HK-2 (cell line): ENCODE measurements at regions not wholly inside any gene's neighbourhood (a gene's known extent, or its start where the extent isn't known, plus 50 kb on each side); places are given as distances from the start of the nearest gene placed in this dataset.

ENCODE experiments used
- DNase-seq: peaks from one replicate; pipeline ENCODE4 v3.0.0-alpha.2; 2018; ENCODE audit not compliant: unreplicated experiment

DNA sequence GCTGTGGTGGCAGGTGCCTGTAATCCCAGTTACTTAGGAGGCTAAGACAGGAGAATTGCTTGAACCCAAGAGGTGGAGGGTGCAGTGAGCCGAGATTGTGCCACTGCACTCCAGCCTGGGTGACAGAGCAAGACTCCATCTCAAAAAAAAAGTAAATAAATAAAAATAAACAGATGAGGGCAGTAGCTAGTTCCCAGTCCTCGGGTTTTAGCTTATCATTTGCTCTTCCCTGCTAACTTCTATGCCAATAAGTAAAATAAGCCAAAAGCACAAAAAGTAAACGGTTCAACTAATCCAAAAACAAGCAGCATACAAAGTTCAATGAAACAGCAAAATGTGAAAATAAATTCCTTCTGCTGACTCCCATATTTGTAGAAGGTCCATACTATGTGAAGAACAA lies 133.0 kb upstream of the TMCC3 start:
- DNase-seq, result no peak

GRCh38 chr12:94781835-94782234 lies 131.5 kb upstream of the TMCC3 start:
- DNase-seq, result no peak

DNA sequence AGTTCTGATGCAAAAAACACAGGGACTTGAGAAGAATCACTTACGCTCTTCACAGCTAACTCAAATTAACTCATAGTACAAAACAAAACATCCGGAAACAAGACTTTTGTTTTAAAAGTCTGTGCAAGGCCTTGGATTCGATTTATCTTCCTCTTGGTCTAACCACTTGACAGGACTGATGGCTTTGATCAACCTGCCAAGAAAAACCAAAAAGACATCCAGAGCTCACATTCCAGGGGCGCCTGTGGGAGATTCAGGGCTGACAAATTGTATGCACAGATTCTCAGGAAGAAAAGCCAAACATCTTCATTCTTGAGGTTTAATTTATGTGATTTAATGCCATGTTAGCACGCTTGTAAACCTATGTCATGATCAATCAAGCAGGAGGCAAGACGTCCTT lies 129.1 kb upstream of the TMCC3 start:
- DNase-seq, result peak; percentile 34

GRCh38 chr12:94777936-94778335 lies 127.6 kb upstream of the TMCC3 start:
- no peak for DNase-seq

DNA sequence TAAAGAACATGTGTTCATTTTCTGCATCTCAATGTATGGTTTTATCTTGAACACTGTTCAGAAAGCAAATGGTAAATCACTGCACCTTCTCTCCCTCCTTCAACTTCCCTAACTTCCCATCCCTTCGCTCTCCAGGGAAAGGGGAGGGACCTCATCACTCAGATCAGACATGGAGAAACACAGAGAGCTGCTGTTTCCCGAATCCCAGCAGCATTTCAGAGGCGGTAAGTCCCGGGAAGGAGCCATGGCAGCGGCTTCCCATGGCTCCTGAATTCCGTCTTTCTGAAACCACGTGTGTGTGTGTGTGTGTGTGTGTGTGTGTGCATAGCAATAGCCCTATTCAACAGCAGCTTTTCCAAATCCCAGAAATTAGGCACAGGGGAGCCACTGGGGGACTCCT lies 125.4 kb upstream of the TMCC3 start:
- no peak for DNase-seq

- DNase-seq, result no peak
Measured at GRCh38 chr12:94771741-94772140, 121.4 kb upstream of the TMCC3 start.

GRCh38 chr12:94771199-94771598 lies 120.8 kb upstream of the TMCC3 start:
- no peak for DNase-seq

DNA sequence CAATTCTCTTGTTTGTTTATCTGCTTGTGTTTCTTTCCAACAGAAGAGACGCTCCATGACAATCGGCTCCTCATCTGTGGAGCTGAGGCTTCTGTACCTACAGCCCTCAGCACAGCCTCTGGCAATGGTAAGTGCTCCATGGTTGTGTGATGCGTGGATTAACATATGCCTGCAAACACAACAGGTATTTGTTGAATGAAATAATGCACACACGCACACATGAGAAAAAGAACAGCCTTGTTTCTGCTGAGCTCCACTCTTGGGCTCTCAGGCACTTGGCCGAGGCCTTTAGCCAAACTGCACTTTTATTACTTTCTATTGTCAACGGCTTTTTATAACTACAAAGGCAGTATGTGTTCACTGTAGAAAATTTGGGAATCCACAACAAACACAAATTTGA lies 120.4 kb upstream of the TMCC3 start:
- DNase-seq, result no peak

GRCh38 chr12:94769776-94770759 lies 119.7 kb upstream of the TMCC3 start:
- no peak for DNase-seq

DNA sequence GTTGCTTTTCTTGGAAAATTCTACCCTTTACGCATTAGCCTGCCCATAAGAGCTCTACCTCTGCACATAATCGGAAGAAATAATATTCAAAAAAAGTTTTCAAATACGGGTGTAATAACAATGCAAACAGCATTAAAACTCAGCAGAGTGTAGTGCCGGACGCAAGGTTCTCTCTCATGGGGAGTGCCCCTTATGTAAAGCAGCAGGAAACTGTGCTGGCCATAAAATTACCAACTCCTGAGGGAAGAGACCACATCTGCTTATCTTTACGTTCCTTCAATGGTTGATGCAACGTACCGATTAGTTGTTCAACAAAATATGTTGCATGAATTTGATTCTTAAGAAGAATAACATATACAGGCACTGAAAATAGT lies 118.7 kb upstream of the TMCC3 start:
- no peak for DNase-seq

GRCh38 chr12:94768398-94769046 lies 118.2 kb upstream of the TMCC3 start:
- DNase-seq, result no peak

GRCh38 chr12:94767956-94768355 lies 117.6 kb upstream of the TMCC3 start:
- DNase-seq, result no peak

DNA sequence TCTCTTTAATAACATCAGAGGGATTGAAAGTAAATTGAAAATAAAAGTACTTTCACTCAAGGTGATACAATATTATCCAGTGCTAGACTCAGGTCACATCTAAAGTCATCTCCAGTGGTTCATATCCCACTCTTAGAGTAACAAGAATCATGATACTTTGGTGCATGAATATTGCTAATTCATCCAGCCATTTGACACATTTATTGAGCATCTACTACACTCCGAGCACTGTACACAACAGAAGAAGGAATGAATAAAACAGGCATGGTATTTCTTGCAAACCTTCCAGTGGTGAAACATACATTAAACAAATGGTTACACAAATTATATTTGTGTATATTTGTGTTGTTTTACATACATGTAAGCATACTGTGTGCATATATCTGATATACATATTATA lies 116.0 kb upstream of the TMCC3 start:
- DNase-seq, result no peak

GRCh38 chr12:94763462-94763861 lies 113.1 kb upstream of the TMCC3 start:
- no peak for DNase-seq

GRCh38 chr12:94762943-94763342 lies 112.6 kb upstream of the TMCC3 start:
- no peak for DNase-seq

DNA sequence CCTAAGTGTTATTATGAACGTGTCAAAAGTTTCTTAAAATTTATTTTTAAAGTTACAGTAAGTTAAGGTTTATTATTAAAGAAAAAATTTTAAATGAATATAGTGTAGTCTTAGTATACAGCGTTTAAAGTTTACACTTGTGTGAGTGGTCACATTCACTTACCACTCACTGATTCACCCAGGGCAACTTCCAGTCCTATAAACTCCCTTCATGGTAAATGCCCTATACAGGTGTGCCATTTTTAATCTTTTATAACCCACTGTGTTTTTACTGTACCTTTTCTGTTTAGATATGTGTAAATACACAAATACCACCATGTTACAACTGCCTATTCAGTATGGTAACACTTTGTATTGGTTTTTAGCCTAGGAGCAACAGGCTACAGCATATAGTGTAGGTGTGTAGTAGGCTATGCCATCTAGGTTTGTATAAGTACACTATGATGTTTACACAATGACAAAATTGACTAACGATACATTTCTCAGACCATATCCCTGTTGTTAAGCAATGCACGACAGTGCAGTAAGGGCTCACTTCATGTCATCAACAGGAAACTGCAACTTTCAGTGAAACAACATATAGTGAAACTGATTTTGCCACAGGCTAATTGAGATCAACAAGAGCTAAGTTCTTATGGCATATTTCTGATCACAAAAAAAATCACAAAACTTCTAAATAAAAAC lies 112.0 kb upstream of the TMCC3 start:
- DNase-seq, result no peak

DNA sequence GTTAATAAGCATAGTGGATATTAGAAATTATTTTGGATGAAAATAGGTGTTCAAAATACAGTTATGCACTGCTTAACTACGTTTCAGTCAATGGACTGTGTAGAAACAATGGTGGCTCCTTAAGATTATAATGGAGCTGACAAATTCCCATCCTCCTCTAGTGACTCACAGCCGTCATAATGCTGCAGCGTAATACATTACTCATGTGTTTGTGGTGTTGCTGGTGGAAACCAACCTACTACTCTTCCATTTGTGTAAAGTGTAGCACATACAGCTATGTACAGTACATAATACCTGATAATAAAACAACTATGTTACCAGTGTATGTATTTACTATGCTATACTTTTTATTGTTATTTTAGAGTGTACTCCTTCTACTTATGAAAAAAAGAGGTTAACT lies 111.2 kb upstream of the TMCC3 start:
- DNase-seq, result no peak

DNA sequence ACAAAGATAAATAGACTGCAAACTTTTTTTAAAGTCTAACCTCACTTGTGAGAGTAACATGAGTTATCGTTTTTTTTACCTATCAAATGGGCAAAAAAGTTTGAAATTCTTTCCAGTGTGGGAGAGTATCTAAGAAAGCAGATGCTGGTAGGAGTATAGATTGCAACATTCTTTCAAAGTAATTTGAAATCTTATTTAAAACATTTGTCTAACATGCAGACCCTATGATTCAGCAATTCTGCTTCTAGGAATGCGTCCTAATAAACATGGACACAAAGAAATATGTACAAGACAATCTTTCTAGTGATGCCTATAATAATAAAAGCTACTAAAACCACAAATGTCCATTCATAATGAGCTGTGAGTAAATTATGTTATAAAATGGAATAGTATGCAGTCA lies 110.4 kb upstream of the TMCC3 start:
- no peak for DNase-seq

GRCh38 chr12:94756789-94757188 lies 106.4 kb upstream of the TMCC3 start:
- no peak for DNase-seq

DNA sequence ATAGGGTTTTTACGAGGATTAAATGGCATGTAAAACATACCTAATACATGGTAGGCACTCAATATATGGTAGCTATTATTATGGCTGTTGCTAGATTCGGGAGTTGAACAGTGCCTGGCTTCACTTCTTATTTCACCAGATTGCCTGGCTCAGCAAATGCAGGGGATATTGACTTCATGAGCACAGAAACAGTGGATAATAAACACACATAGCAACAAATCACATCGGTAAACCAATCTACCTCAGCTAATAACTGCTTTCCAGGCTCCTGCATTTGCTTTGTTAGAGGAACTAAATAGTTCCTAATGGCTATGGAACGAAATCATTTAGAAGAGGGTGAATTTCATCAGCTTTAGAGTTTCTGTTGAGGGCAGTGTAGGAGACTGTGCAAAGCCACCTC lies 105.2 kb upstream of the TMCC3 start:
- DNase-seq, result no peak

DNA sequence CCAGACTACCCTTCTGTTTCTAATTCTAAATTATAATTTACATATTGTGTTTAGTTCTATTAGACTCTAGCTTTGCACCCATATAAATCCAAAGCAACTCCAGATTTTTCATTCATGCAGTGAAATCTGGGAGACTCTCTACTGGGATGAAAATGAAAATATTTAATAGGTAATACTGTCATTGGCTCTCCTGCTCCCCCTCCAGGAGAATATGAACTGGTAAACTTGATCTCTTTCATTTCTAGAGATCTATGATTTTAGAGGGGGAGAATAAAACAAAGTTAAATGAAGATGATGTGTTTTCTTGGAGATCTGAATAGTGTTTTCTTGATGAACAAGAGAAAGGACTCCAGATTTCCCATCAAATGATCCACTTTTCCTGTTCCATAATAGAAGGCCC lies 104.3 kb upstream of the TMCC3 start:
- no peak for DNase-seq

DNA sequence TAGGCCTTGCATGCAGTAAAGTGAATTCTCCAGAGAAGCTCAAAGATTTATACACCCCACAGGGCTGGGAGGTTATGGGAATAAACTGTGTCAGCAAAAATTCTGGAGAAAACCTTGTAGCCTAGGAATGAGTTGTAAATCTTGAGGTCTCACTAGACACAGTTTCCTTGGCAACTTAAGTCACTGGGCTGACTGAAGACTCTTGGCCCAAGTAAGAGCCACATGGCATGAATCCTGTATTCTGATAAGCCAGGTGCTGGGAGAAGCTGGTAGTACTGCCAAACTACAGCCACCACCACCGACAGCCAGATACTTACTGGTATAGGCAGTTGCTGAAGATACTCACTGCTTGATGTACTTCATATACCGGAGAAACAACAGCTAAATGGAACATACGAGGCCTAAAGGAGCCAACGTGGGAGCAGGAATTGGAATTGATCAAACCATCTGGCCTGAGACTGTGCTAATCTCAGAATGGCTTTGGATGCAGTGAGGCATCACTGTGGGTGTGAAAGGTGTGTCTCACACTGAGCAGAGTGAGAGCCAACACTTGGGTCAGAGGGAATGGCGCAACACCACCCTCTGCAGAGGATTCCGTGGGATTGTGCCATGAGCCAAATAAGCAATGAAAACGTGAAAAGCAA lies 102.8 kb upstream of the TMCC3 start:
- no peak for DNase-seq
